HCT116 (cell line): ENCODE measurements at regions not wholly inside any gene's neighbourhood (a gene's known extent, or its start where the extent isn't known, plus 50 kb on each side); places are given as distances from the start of the nearest gene placed in this dataset.
"Not testable (repeated sequence)": the region's sequence is repeated elsewhere in the genome, so short reads cannot be mapped to it uniquely, and the experiment has no call there.

Experiments
- ATAC-seq: fragments of 200-7000 bp; cut with Tn5 transposase; 2 replicates; pipeline ENCODE4 v1.9.1; 2020; ENCODE audit warnings: mild to moderate bottlenecking, moderate library complexity
- BruUV-seq: library from RNA; stranded (reverse); fragments of 400-500 nt; replicated peaks from 2 replicates; lab custom pipeline; 2021; lab: Mats Ljungman, UMichigan
- CTCF ChIA-PET: fragments of 300-600 bp; sonication (Branson Sonifier 250); formaldehyde crosslinking; loops from one replicate; lab custom pipeline; 2021; ENCODE audit warnings: antibody characterized with exemption; lab: Charles Lee
- POLR2A ChIA-PET: fragments of 300-600, 350-600 bp; sonication (Branson Sonifier 250); formaldehyde crosslinking; loops from one replicate; lab custom pipeline; 2021; ENCODE audit warnings: antibody characterized with exemption; lab: Charles Lee
- RAD21 ChIA-PET, 2 experiments: fragments of 300-600 bp; sonication (Branson Sonifier 250); formaldehyde crosslinking; loops; one replicate each; lab custom pipeline; 2023; ENCODE audit warnings: low total read pairs in 2 of 2; ENCODE audit not compliant: uncharacterized antibody in 2 of 2, unreplicated experiment in 2 of 2, low non-redundant PET in 1 of 2; lab: Charles Lee
- DNase-seq: peaks from one replicate; pipeline ENCODE4 v3.0.0-alpha.2; 2010; ENCODE audit warnings: low read depth, low spot score
- H2AFZ ChIP-seq: fragments of 200-600 bp; shearing (Covaris generic), sonication (generic); 2 replicates; pipeline ENCODE4 v1.6.1; 2017; ENCODE audit warnings: low read depth, mixed run types, mixed read lengths, antibody characterized with exemption, low read length; ENCODE audit not compliant: poor library complexity, severe bottlenecking
- H3K27ac ChIP-seq: 2 replicates; pipeline ENCODE4 v1.5.1; 2012; ENCODE audit warnings: low read depth, low read length
- H3K27me3 ChIP-seq: fragments of 200-600 bp; sonication (generic); 2 replicates; pipeline ENCODE4 v1.6.1; 2016; ENCODE audit warnings: mixed run types, low read length, mixed read lengths; ENCODE audit not compliant: insufficient read depth
- H3K36me3 ChIP-seq, 2 experiments: fragments of 200-500 bp in 1 of 2; fragments of 200-600 bp in 1 of 2; sonication (Bioruptor generic) in 1 of 2; sonication (generic) in 1 of 2; 2 replicates each; pipeline versions ENCODE4 v1.5.1 to v1.6.1; 2014 to 2016; ENCODE audit warnings: low read length in 2 of 2, inconsistent platforms in 1 of 2, mixed read lengths in 1 of 2, mixed run types in 1 of 2; ENCODE audit not compliant: insufficient read depth in 2 of 2, control insufficient read depth in 1 of 2
- H3K4me1 ChIP-seq, 2 experiments: fragments of 200-600 bp in 1 of 2; sonication (generic) in 1 of 2; 2 replicates each; pipeline versions ENCODE4 v1.5.1 to v1.6.1; 2012 to 2017; ENCODE audit warnings: low read length in 2 of 2, inconsistent platforms in 1 of 2, mild to moderate bottlenecking in 1 of 2, mixed read lengths in 1 of 2, mixed run types in 1 of 2, moderate library complexity in 1 of 2; ENCODE audit not compliant: insufficient read depth in 2 of 2, control insufficient read depth in 1 of 2
- H3K4me2 ChIP-seq: fragments of 200-600 bp; sonication (generic); 2 replicates; pipeline ENCODE4 v1.6.1; 2017; ENCODE audit warnings: mixed run types, low read length, mixed read lengths
- H3K4me3 ChIP-seq, 2 experiments: fragments of 200-600 bp in 1 of 2; sonication (generic) in 1 of 2; replicated peaks in 1 of 2; 2 replicates each; pipeline ENCODE4 v1.5.1; 2011 to 2016; ENCODE audit warnings: low read length in 2 of 2, control low read depth in 1 of 2, low read depth in 1 of 2, mild to moderate bottlenecking in 1 of 2, mixed read lengths in 1 of 2, mixed run types in 1 of 2
- H3K79me2 ChIP-seq: fragments of 200-600 bp; sonication (generic); 2 replicates; pipeline ENCODE4 v1.6.1; 2017; ENCODE audit warnings: mild to moderate bottlenecking, mixed run types, low read length, moderate library complexity, mixed read lengths; ENCODE audit not compliant: insufficient read depth
- H3K9ac ChIP-seq: fragments of 200-600 bp; sonication (generic); 2 replicates; pipeline ENCODE4 v1.6.1; 2016; ENCODE audit warnings: low read length, mixed read lengths
- H3K9me2 ChIP-seq: fragments of 200-600 bp; sonication (generic), shearing (Covaris generic); 2 replicates; pipeline ENCODE4 v1.6.1; 2017; ENCODE audit warnings: mixed run types, mild to moderate bottlenecking, moderate library complexity; ENCODE audit not compliant: insufficient read depth
- H3K9me3 ChIP-seq, 2 experiments: fragments of 200-500 bp in 1 of 2; fragments of 200-600 bp in 1 of 2; sonication (Bioruptor generic) in 1 of 2; sonication (generic) in 1 of 2; 2 replicates each; pipeline ENCODE4 v1.6.1; 2014 to 2017; ENCODE audit warnings: low read length in 2 of 2, mixed read lengths in 2 of 2, inconsistent platforms in 1 of 2, low read depth in 1 of 2, mild to moderate bottlenecking in 1 of 2, mixed run types in 1 of 2, moderate library complexity in 1 of 2; ENCODE audit not compliant: control insufficient read depth in 1 of 2, insufficient read depth in 1 of 2
- H4K20me1 ChIP-seq: fragments of 200-600 bp; sonication (generic), shearing (Covaris generic); 2 replicates; pipeline ENCODE4 v1.6.1; 2017; ENCODE audit warnings: mixed run types, mild to moderate bottlenecking, moderate library complexity; ENCODE audit not compliant: insufficient read depth
- CBX3 ChIP-seq: IDR thresholded peaks from 2 replicates; pipeline ENCODE4 v1.6.1; 2012; ENCODE audit warnings: low read depth
- EGR1 ChIP-seq: IDR thresholded peaks from 2 replicates; pipeline ENCODE4 v1.6.1; 2012; ENCODE audit warnings: low read depth
- ELF1 ChIP-seq: IDR thresholded peaks from 2 replicates; pipeline ENCODE4 v1.6.1; 2012; ENCODE audit warnings: low read depth, borderline replicate concordance
- EZH2 ChIP-seq: fragments of 200-600 bp; sonication (generic); IDR thresholded peaks from 2 replicates; pipeline ENCODE4 v1.6.1; 2017; ENCODE audit warnings: antibody characterized with exemption, mixed run types
- EZH2phosphoT487 ChIP-seq: fragments of 200-600 bp; IDR thresholded peaks from 2 replicates; pipeline ENCODE4 v1.6.1; 2018; ENCODE audit warnings: antibody characterized with exemption, borderline replicate concordance
- FOSL1 ChIP-seq: IDR thresholded peaks from 2 replicates; pipeline ENCODE4 v1.6.1; 2012; ENCODE audit warnings: low read depth
- POLR2A ChIP-seq: IDR thresholded peaks from 2 replicates; pipeline ENCODE4 v1.7.0; 2011; ENCODE audit warnings: borderline replicate concordance; ENCODE audit not compliant: insufficient read depth, insufficient read length; ENCODE audit errors: extremely low read depth
- POLR2AphosphoS5 ChIP-seq: IDR thresholded peaks from 2 replicates; pipeline ENCODE4 v1.6.1; 2011; ENCODE audit warnings: mild to moderate bottlenecking, low read depth, low read length, moderate library complexity
- SIN3A ChIP-seq: IDR thresholded peaks from 2 replicates; pipeline ENCODE4 v1.6.1; 2012; ENCODE audit warnings: low read depth
- TCF7L2 ChIP-seq: IDR thresholded peaks from 2 replicates; pipeline ENCODE4 v1.7.0; 2011; ENCODE audit warnings: borderline replicate concordance, inconsistent platforms; ENCODE audit not compliant: insufficient read depth, insufficient read length; ENCODE audit errors: extremely low read depth
- ZFX ChIP-seq: fragments of 450-650 bp; IDR thresholded peaks from 2 replicates; pipeline ENCODE4 v1.6.1; 2017
- intact Hi-C: fragments of 100-400 bp; cut with micrococcal nuclease; formaldehyde crosslinking; loops from 2 replicates; pipeline ENCODE4 v1.10.0; 2022
- TF ChIP-seq, protein P1 (sequence below): IDR thresholded peaks from 2 replicates; pipeline ENCODE4 v1.6.1; 2012; ENCODE audit warnings: low read depth
- TF ChIP-seq, protein P2 (sequence below), 3 experiments: fragments of 200-600 bp in 1 of 3; sonication (generic) in 1 of 3; IDR thresholded peaks in 2 of 3; conservative IDR thresholded peaks in 1 of 3; 2 replicates each; pipeline ENCODE4 v1.5.1; 2012 to 2017; ENCODE audit warnings: low read depth in 2 of 3, low read length in 2 of 3, antibody characterized with exemption in 1 of 3, borderline replicate concordance in 1 of 3, control low read depth in 1 of 3, mild to moderate bottlenecking in 1 of 3, mixed read lengths in 1 of 3, mixed run types in 1 of 3, moderate library complexity in 1 of 3; ENCODE audit not compliant: insufficient read depth in 1 of 3

DNA sequence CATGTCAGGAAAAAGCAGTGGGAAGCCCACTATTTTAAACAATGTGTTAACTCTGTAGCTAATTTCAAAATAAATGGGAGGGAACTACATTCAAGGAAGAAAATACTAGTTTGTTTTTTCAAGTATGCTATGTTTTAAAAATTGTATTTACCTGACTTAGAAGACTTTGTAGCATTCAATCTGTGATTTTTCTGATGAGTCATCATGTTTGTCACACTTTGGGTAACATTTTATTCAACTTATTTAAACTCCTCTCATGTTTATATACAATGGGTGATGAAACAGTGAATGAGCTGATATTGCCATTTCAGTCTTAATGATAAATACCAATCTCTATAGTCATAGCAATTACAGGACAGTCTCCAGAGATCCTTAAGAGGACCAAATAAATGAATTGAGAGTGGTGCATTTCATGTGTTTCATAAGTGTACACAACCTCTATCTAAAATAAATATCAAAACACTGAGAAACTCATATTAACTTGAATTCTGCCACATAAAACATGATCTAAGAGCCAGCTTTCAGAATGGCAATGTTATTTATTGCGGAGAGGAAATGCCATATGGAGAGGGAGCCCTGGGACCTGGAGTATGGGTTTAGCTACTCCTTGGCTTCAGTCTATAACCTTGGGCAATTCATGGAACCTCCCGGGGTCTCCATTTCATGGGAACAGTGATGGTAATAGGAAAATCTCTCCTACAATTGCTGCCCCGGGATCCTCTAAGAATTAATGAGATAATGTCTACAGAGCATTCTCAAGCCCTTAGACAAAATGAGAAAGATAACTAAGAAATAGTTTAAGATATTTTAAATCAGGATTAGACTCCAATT, 913.9 kb downstream of the TLE4 start (continued):
- TF ChIP-seq, protein P1, sequence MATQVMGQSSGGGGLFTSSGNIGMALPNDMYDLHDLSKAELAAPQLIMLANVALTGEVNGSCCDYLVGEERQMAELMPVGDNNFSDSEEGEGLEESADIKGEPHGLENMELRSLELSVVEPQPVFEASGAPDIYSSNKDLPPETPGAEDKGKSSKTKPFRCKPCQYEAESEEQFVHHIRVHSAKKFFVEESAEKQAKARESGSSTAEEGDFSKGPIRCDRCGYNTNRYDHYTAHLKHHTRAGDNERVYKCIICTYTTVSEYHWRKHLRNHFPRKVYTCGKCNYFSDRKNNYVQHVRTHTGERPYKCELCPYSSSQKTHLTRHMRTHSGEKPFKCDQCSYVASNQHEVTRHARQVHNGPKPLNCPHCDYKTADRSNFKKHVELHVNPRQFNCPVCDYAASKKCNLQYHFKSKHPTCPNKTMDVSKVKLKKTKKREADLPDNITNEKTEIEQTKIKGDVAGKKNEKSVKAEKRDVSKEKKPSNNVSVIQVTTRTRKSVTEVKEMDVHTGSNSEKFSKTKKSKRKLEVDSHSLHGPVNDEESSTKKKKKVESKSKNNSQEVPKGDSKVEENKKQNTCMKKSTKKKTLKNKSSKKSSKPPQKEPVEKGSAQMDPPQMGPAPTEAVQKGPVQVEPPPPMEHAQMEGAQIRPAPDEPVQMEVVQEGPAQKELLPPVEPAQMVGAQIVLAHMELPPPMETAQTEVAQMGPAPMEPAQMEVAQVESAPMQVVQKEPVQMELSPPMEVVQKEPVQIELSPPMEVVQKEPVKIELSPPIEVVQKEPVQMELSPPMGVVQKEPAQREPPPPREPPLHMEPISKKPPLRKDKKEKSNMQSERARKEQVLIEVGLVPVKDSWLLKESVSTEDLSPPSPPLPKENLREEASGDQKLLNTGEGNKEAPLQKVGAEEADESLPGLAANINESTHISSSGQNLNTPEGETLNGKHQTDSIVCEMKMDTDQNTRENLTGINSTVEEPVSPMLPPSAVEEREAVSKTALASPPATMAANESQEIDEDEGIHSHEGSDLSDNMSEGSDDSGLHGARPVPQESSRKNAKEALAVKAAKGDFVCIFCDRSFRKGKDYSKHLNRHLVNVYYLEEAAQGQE, result no peak

DNA sequence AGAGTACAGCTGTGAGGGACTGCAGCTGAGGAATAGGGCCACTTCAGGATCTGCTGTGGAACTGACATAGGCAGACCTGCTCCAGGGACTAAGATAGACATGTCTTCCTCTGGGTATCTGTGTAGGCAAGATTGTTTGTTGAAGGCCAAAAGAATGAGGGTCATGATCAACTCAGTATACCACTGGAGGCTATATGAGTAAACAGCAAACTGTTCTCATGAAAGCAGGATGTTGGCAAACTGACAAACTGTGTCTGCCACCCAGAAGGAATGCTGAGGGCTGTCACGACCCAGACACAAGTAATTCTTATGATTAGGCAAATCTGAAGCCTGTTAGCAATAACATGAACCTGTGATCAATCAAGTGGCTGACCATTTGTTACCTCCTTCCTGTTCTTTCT, 910.5 kb downstream of the TLE4 start:
- RAD21 ChIA-PET, BruUV-seq, CTCF ChIA-PET: not testable (repeated sequence)

DNA sequence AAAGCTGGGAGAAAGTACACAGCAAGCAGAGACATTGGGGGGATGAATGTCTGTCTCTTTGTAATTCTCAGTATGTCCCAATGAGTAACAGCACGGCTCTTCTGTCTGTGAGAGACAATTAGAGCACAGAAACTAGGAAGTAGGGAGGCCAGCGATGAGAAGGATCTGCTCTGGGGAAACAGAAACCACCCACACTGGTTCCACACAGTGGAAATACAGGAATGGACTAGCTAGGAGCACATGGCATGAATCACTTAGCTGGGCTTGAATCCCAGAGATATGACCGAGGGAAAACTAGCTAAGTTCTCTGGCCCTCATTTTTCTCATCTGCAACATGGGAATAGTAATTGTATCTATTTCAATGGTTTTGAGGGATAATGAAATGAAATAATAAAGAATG, 895.9 kb downstream of the TLE4 start:
- no peak overlapping the region for H3K4me3 ChIP-seq
- TF ChIP-seq POLR2AphosphoS5 (no peak), ELF1 (no peak), CBX3 (no peak), EGR1 (no peak), EZH2phosphoT487 (no peak), FOSL1 (no peak), ZFX (no peak), POLR2A (no peak), EZH2 (no peak), TCF7L2 (no peak), SIN3A (no peak)
- TF ChIP-seq, protein P2, sequence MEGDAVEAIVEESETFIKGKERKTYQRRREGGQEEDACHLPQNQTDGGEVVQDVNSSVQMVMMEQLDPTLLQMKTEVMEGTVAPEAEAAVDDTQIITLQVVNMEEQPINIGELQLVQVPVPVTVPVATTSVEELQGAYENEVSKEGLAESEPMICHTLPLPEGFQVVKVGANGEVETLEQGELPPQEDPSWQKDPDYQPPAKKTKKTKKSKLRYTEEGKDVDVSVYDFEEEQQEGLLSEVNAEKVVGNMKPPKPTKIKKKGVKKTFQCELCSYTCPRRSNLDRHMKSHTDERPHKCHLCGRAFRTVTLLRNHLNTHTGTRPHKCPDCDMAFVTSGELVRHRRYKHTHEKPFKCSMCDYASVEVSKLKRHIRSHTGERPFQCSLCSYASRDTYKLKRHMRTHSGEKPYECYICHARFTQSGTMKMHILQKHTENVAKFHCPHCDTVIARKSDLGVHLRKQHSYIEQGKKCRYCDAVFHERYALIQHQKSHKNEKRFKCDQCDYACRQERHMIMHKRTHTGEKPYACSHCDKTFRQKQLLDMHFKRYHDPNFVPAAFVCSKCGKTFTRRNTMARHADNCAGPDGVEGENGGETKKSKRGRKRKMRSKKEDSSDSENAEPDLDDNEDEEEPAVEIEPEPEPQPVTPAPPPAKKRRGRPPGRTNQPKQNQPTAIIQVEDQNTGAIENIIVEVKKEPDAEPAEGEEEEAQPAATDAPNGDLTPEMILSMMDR (IDR thresholded peaks at IDR 0.05 in 2 of 3, conservative IDR thresholded peaks at IDR 0.05 in 1 of 3; ENCODE audit: borderline replicate concordance in 1 of 3, insufficient read depth in 1 of 3, low read depth in 2 of 3, low read length in 2 of 3), result no peak

More for the DNA sequence above, 910.5 kb downstream of the TLE4 start:
- H3K9ac ChIP-seq, intact Hi-C loops, H3K4me3 ChIP-seq, H4K20me1 ChIP-seq, H3K79me2 ChIP-seq, POLR2A ChIA-PET, H2AFZ ChIP-seq, H3K4me2 ChIP-seq, H3K4me1 ChIP-seq, DNase-seq, ATAC-seq, H3K27me3 ChIP-seq, H3K36me3 ChIP-seq, H3K9me2 ChIP-seq, H3K27ac ChIP-seq: not testable (repeated sequence)
- H3K9me3 ChIP-seq, result peaks cover 11 to 20% of the 10 kb centered on the region in 2 experiments; a peak in 2 of 4 replicates

More for the DNA sequence above, 895.9 kb downstream of the TLE4 start:
- Histone ChIP-seq H3K79me2 (no peaks in the 10 kb centered on the region), H3K9ac (no peak overlapping the region), H3K27ac (no peak overlapping the region), H3K4me1 (no peaks in the 10 kb centered on the region), H3K36me3 (no peaks in the 10 kb centered on the region), H4K20me1 (no peaks in the 10 kb centered on the region), H3K9me2 (no peaks in the 10 kb centered on the region), H3K27me3 (no peaks in the 10 kb centered on the region), H3K9me3 (peaks cover 0 to 8% of the 10 kb centered on the region in 2 experiments; a peak in 2 of 4 replicates), H3K4me2 (no peak overlapping the region), H2AFZ (no peak overlapping the region)
- ChIA-PET CTCF (no interaction called here), POLR2A (no interaction called here), RAD21 (no interaction called here)
- BruUV-seq, result no TSS peak
- ATAC-seq (no peak), DNase-seq (no peak)
- intact Hi-C loops, result no loop called here
